LNCAP (cell line): ENCODE measurements at regions not wholly inside any gene's neighbourhood (a gene's known extent, or its start where the extent isn't known, plus 50 kb on each side); places are given as distances from the start of the nearest gene placed in this dataset.

Source experiments
- CTCF ChIP-seq: fragments of 450-650 bp; IDR thresholded peaks from 2 replicates; pipeline ENCODE4 v1.5.1; 2017; ENCODE audit warnings: mild to moderate bottlenecking

DNA sequence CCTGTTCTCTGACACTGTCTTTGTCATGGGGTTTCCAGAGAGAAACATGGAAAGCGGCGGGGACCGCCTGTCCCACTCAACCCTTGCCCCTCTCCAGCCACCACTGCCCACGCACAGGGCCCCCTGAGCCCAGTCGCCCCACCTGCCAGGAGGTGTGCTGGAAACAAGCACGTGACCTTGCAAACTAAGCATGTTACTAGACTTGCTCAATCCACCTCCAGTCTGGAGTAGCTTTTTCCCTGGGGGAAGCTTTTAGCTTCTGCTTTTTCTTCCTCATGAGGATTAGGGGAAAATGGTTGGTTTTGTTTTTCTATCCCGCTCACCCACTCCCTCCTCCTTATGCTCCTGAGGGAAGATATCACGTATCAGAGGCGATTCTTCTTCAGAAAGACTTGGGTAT is 105.7 kb downstream of the PLEKHG1 start:
- TF ChIP-seq CTCF: no peak

- no peak for TF ChIP-seq CTCF
Observed at GRCh38 chr6:150710236-150710635, 110.6 kb downstream of the PLEKHG1 start.

- no peak for TF ChIP-seq CTCF
Observed at GRCh38 chr6:150711061-150711460, 111.4 kb downstream of the PLEKHG1 start.

DNA sequence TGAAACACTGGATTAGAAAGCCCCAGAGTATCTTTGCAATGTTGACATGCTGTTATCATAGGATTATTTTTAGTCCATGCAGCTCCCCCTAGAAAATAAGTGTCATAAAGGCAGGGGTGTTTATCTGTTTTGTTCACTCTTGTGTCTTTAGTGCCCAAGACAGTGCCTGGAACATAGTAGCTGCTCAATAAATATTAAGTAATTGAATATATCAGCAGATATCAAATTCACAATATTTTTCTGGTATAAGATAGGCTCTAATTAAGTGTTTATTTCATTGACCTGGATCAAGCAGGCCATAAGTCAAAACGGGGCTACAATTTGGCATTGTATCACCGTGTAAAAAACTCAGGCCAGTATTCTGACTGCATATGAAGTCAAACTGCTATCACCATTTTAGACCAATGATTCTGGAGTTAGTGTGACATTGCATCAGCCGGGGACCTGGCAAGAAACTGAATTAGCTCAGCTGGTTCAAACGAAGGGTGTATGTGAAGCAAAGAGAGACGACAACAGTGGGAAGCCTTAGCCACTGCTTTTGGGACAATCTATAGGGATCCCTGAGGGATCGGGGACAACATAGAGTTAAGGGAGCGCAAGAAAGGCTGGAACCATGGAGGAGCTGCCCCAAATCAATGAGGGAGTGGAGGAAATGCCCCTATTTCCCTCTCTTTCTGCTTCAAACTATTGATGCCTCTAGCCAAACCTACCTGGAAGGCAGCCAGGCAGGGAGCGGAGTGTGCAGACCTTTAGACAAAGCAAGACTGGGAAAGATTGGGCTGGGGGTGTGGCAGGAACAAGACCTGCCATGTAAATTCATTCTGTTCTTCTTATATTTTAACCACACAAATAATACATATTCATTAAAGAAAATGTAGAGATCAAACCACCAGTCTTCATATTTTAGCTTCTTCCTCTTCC is 112.2 kb downstream of the PLEKHG1 start:
- no peak for TF ChIP-seq CTCF

GRCh38 chr6:150712505-150713252 is 113.0 kb downstream of the PLEKHG1 start:
- TF ChIP-seq CTCF: no peak

DNA sequence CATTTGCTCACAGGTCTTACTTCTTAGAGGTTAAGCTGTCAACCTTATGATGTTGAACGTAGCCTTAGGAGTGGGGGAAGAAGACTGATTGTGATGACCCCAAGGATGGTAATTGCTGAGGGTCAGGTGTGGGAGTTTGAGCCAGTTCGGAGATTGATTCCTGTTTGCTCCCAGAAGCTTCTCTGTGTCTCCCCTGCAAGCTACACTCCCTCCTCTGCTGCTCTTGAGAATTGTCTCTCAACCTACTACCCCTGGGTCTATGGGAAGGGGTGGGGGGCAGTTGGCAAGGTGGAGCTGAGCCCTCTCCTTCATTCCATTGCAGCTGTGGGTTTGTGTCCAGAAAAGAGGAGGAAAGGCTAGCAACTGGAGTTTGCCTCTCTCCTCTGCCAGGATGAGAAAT is 113.8 kb downstream of the PLEKHG1 start:
- TF ChIP-seq CTCF: no peak

DNA sequence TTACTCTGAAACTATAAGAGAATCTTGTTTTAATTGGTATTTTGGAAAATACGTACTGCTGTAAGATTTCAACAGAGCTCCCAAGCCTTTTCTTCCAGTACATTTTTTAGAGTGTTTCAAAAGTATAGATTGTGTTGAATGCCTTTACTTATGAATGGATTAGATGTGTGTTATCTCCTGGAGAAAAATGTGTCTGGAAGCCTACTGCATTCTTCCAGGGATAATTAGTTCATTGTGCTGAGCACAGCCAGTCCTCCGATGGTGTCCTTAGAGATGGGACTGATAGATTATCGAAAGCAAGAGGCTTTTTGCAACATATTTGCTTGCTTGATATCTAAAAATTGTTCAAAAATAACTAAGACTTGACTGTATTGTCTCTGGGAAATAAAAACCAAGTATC is 114.2 kb downstream of the PLEKHG1 start:
- TF ChIP-seq CTCF: no peak
